BJ (cell line): ENCODE measurements at regions not wholly inside any gene's neighbourhood (a gene's known extent, or its start where the extent isn't known, plus 50 kb on each side); places are given as distances from the start of the nearest gene placed in this dataset.

ENCODE experiments used
- CTCF ChIA-PET: fragments of 350-600 bp; formaldehyde crosslinking; extraction: SDS; loops from one replicate; lab custom pipeline; 2021; ENCODE audit warnings: antibody characterized with exemption, inconsistent platforms; lab: Yijun Ruan, JAX
- POLR2A ChIA-PET: fragments of 300-600 bp; sonication (Branson Sonifier 250); formaldehyde crosslinking; extraction: SDS; loops from one replicate; lab custom pipeline; 2021; ENCODE audit warnings: antibody characterized with exemption; lab: Charles Lee
- DNase-seq: peaks from one replicate; pipeline ENCODE4 v3.0.0-alpha.2; 2011; ENCODE audit warnings: low read depth
- H3K27me3 ChIP-seq: 2 replicates; pipeline ENCODE4 v1.6.0; 2011; ENCODE audit warnings: low read length; ENCODE audit not compliant: control insufficient read depth, insufficient read depth
- H3K36me3 ChIP-seq: 2 replicates; pipeline ENCODE4 v1.5.1; 2011; ENCODE audit warnings: low read length; ENCODE audit not compliant: control insufficient read depth, insufficient read depth
- H3K4me3 ChIP-seq: 2 replicates; pipeline ENCODE4 v1.5.1; 2011; ENCODE audit warnings: low read depth, mild to moderate bottlenecking, control low read depth, low read length
- TF ChIP-seq, protein P1 (sequence below): IDR thresholded peaks from 2 replicates; pipeline ENCODE4 v1.5.1; 2011; ENCODE audit warnings: low read depth, mild to moderate bottlenecking, control low read depth, inconsistent platforms, low read length, moderate library complexity; ENCODE audit not compliant: insufficient read depth

DNA sequence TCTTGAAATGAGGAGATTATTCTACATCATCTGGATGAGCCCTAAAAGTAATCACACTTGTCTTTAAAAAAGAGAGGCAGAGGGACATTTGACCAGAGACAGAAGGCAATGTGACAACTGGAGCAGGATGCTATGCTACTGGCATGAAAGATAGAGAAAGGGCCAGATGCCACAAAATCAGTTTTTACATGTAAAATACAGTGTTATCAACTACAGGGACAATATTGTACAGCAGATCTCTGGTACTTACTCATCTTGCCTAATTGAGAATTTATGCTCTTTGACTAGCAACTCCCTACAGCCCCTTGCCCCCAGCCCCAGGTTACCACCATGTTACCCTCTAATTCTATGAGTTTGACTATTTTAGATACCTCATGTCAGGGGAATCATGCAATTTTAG is 633.4 kb downstream of the LTN1 start:
- Histone ChIP-seq H3K27me3 (no peaks in the 10 kb centered on the region), H3K4me3 (no peak overlapping the region), H3K36me3 (no peaks in the 10 kb centered on the region)
- ChIA-PET CTCF (no interaction called here), POLR2A (no interaction called here)
- TF ChIP-seq, protein P1, sequence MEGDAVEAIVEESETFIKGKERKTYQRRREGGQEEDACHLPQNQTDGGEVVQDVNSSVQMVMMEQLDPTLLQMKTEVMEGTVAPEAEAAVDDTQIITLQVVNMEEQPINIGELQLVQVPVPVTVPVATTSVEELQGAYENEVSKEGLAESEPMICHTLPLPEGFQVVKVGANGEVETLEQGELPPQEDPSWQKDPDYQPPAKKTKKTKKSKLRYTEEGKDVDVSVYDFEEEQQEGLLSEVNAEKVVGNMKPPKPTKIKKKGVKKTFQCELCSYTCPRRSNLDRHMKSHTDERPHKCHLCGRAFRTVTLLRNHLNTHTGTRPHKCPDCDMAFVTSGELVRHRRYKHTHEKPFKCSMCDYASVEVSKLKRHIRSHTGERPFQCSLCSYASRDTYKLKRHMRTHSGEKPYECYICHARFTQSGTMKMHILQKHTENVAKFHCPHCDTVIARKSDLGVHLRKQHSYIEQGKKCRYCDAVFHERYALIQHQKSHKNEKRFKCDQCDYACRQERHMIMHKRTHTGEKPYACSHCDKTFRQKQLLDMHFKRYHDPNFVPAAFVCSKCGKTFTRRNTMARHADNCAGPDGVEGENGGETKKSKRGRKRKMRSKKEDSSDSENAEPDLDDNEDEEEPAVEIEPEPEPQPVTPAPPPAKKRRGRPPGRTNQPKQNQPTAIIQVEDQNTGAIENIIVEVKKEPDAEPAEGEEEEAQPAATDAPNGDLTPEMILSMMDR = no peak
- no peak for DNase-seq

DNA sequence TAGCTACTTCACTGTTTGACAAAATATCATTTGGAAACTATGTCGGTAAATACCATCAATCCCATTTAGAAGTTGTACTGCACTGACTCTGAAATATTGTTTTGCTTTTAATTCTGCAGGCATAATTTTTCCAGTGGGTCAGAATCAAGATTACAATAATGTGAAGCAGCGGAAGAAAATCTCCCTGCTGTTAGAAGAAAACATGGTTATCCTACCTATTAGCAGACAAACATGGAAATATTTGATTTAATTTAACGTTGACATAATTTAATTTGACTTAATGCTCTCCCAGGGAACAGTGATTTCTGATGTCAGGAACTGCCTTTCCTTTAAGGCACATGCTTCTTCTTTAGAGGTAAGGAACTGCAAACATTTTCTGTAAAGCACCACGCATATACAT is 634.0 kb downstream of the LTN1 start:
- no peaks in the 10 kb centered on the region for H3K36me3 ChIP-seq
- no peak for DNase-seq
- no peaks in the 10 kb centered on the region for H3K27me3 ChIP-seq
- POLR2A ChIA-PET = no interaction called here
- TF ChIP-seq, protein P1 = no peak
- no peak overlapping the region for H3K4me3 ChIP-seq
- CTCF ChIA-PET = no interaction called here

DNA sequence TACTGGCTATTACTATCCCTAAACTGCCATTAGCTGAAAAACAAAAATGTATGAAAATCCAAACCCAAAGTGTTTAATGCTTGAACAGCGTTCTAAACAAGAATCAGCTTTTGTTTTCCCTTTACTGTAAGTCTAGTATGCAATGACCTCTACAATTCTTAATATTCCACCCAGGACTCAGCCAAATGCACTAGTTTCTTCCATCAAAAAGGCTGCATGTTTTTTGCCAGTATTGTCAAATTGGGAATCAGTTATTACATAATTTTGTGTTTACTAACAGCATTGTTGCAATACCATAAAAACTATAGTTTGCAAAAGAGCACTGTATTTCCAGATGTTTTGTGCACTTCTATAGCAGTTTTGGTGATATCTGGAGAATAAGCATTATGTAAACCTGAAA is 634.5 kb downstream of the LTN1 start:
- Histone ChIP-seq H3K27me3 (no peaks in the 10 kb centered on the region), H3K36me3 (no peaks in the 10 kb centered on the region), H3K4me3 (no peak overlapping the region)
- POLR2A ChIA-PET = no interaction called here
- TF ChIP-seq, protein P1 = no peak
- DNase-seq = no peak
- CTCF ChIA-PET = interaction anchor here (0.7 kb wide), 1 partner anchor 20 kb away, joined by 3 read pairs; no protein-coding TSS in a partner anchor

DNA sequence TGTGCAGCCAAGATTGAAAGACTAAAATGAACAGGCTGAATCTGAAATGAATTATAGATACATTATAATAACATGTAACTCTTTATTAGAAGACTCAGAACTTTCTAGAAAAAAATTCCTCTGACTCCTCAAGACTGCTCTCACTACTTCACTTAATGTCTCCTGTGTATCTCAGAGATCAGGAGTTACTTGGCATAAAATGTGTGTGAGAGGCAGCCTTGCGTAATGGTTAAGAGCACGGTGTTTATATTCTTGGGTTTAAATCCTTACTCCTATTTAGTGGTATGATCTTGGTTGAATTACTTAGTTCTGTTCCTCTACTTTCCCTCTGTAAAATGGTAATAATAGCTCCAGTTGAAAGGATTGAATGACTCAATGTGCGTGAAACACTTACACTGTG is 634.9 kb downstream of the LTN1 start:
- ChIA-PET POLR2A (no interaction called here), CTCF (interaction anchor here (0.7 kb wide), 1 partner anchor 19 kb away, joined by 3 read pairs; no protein-coding TSS in a partner anchor)
- Histone ChIP-seq H3K27me3 (no peaks in the 10 kb centered on the region), H3K36me3 (no peaks in the 10 kb centered on the region), H3K4me3 (no peak overlapping the region)
- TF ChIP-seq, protein P1 = no peak
- no peak for DNase-seq

DNA sequence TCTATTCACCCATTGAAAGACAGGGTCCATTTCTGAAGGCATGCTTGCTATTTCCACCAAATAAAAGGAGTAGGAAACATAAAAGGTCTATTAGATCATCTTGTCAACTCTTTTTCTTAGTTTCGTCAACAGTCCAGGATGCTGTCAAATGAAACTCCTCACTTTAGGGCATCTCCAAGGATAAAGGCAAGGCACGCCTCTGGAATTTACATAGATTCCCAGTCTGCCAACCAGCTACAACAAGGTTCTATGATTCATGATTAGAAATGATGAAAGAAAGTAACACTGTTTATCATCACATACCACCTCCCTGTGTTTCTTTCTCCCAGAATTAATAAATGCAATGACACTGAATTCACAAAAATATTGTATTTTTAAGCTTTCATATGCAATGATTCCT is 636.3 kb downstream of the LTN1 start:
- Histone ChIP-seq H3K27me3 (no peaks in the 10 kb centered on the region), H3K4me3 (no peak overlapping the region), H3K36me3 (no peaks in the 10 kb centered on the region)
- ChIA-PET CTCF (interaction anchor here (0.9 kb wide), 1 partner anchor 860 kb away, joined by 3 read pairs; no protein-coding TSS in a partner anchor), POLR2A (no interaction called here)
- TF ChIP-seq, protein P1 = no peak
- no peak for DNase-seq
